LNCAP (cell line): ENCODE measurements at regions not wholly inside any gene's neighbourhood (a gene's known extent, or its start where the extent isn't known, plus 50 kb on each side); places are given as distances from the start of the nearest gene placed in this dataset.

ENCODE experiments used
- CTCF ChIP-seq: fragments of 450-650 bp; IDR thresholded peaks from 2 replicates; pipeline ENCODE4 v1.5.1; 2017; ENCODE audit warnings: mild to moderate bottlenecking

GRCh38 chrX:89053223-89053622 is 306.2 kb downstream of the CPXCR1 start:
- TF ChIP-seq CTCF: no peak

- peak; percentile 16; the same call in 1 of the 2 replicates for TF ChIP-seq CTCF
Observed at GRCh38 chrX:89099587-89099986, 352.6 kb downstream of the CPXCR1 start.

DNA sequence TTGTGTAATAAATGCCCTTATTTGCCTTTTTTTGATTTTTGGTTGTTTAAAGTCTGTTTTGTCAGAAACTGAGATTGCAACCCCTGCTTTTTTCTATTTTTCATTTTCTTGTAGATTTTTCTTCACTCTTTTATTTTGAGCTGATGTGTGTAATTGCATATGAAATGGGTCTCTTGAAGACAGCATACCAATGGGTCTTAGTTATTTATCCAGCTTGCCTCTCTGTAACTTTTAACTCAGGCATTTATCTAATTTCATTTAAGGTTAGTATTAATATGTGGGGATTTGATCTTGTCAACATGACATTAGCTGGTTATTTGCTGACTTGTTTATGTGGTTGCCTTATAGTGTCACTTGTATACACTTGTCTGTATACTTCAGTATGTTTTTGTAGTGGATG is 378.0 kb downstream of the CPXCR1 start:
- TF ChIP-seq CTCF: no peak
